GM21529 (cell line): ENCODE measurements at regions not wholly inside any gene's neighbourhood (a gene's known extent, or its start where the extent isn't known, plus 50 kb on each side); places are given as distances from the start of the nearest gene placed in this dataset.
"Not testable (repeated sequence)": the region's sequence is repeated elsewhere in the genome, so short reads cannot be mapped to it uniquely, and the experiment has no call there.

Experiments
- ATAC-seq: cut with Tn5 transposase; IDR thresholded peaks from one replicate; pipeline ENCODE4 v1.9.1; 2021; ENCODE audit not compliant: unreplicated experiment

DNA sequence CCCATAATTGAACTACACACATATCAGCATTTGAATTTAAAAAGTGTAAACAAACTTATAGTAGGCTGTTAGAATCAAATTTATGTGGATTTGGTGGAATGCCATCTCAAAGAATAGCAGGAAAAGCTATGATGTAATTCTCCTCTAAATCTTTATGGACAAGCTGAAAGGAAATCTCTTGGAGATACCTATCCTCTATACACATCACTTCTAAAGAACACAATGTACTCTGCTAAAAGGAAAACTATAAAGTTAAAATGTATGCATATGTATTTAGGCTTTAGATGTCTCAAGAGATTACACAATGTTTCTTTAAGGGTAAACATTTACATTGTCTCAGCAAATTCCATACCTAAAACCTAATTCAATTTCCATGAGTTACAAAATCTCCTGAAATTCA is 323.3 kb downstream of the CRPPA start:
- no peak for ATAC-seq

DNA sequence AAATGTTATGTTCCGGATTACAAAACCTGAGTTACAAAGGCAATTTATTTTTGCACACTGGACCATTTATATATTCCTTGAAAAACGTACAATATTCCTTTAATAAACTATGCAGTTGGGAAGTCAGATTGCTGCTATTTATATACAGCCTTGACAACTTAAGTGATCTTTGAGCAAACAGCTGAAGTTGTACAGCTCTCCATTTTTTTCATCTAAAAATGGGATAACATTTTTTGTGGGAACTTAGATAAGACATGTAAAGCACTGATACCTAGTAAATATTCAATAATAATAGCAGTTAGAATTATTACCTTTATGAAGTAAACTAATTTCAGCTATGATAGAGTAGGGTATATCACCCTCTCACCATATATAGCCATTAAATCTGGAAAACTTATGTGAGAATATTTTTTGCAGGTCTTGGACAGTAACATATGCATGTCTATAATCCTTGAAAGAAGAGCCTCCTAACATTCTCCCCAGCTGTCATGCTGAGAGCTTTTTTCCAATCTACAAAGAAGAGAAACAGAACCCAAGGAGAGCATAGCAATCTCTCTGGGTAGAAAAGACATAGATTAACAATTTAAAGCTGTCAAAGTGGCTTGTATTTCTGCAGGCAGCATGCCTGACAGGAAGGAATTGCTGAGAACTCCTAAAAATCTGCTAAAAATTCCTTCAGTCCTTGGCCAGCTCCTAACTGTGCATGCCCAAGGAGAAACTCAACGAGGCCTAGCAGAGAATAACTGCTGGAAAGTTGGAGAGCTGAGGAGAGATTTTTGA is 326.0 kb downstream of the CRPPA start:
- ATAC-seq: no peak

DNA sequence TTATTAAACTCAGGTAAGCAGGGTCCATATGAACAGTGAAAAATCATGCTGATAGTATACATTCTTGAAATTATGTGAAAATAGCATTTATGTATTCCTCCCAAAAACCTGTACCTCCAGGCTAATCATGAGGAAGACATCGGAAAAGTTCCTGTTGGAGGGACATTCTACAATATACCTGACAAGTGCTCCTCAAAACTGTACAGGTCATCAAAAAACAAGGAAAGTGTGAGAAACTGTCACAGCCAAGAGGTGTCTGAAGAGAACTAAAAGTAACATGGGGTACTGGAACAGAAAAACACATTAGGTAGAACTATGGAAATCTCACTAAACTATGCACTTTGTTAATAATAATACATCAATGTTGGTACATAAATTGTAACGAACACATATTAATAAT is 326.7 kb downstream of the CRPPA start:
- ATAC-seq: no peak

DNA sequence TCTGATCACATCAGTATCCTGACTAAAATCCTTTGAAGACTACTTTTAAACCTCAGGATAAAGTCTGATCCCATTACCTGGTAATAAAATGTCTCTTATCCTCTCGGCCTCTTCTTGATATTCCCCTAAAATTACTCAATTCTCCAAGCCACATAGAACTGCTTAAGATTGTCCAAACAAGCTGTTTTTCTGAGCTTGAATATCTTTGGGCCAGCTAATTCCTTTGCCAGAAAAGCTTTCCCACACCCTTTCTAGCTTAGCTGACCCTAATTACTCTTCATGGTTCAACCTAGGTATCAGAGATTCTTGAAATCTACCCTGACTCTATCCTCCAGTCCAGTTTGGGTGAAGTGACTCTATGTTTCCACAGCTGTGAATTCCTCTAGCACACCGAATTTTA is 328.6 kb downstream of the CRPPA start:
- ATAC-seq: no peak

DNA sequence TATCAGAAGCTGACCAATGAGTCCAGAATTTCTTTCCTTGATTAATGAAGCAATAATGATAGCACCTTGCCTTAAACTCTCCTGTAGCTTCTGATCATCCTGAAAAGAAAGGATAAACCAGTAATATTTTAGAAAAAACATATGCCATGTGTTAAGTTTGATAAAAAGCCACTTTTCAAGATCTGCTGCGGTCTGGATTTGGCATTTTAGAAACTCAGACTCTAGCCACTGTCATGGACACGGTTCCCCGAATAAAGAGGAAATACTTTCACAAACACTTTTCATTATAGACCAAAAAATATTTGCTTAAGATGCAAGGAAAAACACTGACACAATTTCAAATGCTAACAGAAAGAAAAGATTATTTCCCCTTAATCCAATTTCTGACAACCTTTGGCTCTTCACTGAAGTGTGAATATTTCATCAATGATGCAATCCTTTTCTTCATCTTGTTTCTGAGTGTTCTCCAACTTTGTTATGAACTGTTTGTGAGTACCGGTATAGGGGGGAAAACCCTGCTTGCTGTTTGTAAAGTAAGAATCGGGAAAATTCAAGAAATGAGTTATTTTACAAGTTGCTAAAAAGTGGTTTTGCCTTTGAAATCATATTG is 329.5 kb downstream of the CRPPA start:
- ATAC-seq: no peak

DNA sequence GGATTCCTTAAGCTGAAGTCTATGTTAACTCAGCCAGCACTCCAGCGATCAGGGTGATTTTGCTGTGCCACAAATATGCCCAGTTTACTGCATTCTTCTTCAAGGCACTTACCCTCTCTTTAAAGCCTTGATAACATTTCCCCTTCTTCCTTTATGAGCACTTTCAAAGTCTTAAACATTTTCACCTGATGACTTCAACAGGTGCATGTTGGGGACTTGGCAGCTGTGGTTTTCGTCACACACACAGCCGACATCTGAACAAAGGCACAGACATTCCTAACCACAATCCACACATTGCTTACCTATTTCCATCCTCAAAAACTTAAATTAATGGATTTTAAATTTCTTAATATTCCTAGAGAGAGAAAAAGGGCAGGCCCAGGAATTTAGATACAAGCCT is 331.5 kb downstream of the CRPPA start:
- no peak for ATAC-seq

DNA sequence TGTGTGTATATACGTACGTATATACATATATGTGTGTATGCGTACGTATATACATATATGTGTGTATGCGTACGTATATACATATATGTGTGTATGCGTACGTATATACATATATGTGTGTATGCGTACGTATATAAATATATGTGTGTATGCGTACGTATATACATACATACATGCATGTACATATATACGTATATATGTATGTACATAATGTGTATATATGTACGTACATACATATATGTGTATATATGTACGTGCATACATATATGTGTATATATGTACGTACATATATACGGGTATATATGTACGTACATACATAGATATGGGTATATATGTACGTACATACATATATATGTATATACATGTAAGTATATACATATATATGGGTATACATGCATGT is 332.1 kb downstream of the CRPPA start:
- ATAC-seq: no peak

DNA sequence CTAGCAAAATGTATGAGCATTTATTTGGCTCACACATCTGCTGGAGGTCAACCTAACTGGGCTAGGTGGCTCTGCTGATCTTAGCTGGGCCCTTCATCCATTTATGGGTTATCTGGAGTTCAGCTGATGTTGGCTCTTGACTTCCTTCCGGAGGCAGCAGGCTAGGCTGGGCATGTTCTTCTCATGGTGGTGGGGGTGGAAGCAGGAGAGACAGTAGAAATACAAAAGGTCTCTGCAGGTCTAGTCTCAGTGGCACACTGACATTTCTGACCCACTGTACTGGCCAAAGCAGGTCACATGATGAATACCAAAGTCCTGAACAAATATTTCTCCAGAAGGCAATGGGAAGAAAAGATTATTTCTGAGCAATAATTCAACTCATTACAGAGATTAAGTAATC is 334.6 kb downstream of the CRPPA start:
- ATAC-seq: no peak

DNA sequence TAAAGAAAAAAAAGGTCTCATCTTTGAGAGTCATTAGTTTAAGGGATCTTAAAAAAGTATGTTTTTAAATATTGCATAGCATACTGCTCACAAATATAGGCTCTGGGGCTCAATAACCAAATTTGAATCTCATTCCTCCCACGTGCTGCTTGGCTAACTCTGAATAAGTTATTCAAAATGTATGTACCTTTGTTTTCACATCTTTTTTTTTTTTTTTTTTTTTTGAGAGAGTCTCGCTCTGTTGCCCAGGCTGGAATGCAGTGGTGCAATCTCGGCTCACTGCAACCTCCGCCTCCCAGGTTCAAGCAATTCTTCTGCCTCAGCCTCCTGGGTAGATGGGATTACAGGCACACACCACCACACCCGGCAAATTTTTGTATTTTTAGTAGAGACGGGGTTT is 335.6 kb downstream of the CRPPA start:
- not testable (repeated sequence) for ATAC-seq

DNA sequence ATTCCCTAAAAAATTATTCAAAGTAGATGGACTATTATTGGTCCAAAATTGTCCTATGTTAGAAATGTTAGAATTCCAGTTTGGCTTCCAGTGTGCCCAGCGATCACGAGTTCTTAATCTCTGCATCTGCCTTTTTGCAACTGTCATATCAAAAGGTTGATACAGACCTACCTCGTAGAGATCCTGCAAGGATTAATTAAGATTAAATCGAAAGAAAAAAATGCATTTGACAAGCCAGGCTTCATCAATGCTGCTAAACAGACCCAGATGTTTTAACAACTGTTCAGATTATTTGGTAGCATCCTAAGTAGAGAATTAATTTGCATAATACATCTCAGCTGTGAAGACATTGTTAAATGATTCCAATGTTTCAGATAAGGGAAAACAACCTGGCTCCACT is 336.5 kb downstream of the CRPPA start:
- no peak for ATAC-seq

DNA sequence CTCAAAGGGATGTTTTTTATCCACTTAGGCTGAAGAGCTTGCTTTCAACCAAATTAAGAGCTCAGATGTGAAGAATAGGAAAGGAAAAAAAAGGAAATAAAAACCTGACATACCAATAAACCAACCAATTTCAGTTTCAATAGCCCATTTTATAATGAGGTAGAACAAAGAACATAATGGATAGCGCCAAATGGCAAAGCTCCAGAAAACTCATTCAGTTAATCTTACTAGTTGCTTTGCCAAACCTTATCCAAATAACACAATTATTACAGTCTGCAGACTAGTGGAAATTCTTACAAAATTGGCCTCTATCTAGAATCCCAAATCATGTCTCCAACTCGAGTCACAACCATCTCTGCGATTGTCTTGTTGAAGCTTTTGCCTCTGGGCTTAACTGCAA is 337.0 kb downstream of the CRPPA start:
- ATAC-seq: no peak

DNA sequence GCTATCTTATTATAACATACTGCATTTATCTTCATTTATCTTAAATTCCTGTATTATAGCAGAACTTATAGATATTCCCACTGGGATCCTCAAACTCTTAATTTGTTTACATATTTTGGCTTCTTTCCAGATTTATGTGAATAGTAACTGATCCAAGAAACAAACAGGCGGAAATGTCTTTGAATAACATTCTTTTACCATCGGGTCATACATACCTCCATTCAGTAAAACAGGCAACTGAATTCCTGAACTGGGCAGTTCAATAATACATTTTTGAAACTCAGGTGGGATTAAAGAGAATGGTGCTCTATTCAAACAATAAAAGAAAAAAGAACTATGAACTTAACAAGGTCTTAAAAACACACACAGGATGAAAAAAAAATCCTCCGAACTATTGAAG is 337.4 kb downstream of the CRPPA start:
- ATAC-seq: no peak

DNA sequence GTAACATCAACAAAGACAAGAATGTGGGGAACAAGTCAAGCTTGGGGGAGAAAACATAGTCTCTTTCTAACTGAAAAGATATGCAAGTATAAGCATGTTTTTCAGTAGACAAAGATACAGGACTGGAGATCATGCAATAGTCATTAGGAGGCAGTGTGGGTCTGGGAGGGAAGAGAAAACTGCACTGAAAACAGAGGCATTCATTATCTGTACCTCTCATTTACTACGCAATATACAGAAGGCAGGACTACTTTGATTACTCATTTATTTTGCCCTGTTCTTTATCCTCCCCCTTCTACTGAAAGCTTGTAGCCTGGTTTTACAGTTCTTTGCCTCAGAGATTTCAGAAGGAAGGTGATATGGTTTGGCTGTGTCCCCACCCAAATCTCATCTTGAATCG is 341.2 kb downstream of the CRPPA start:
- ATAC-seq: no peak

DNA sequence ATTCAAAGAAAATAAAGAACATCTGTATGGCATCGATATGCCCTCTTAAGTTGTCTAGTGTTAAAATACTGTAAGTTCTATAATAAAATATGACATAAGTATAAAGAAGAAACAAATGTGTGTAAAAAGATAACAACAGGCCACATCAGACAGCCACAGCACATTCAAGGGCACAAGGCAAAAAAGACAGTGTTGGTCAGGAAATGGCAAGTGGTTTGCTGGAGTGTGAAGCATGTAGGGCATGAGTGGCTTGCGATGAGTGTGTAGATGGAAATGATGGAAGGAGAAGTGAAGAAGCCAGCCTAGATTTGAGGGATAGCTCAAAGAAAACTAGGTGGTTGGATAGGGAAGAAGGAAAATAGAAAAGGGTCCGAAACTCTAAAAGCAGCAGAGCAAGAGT is 341.6 kb downstream of the CRPPA start:
- ATAC-seq: no peak

DNA sequence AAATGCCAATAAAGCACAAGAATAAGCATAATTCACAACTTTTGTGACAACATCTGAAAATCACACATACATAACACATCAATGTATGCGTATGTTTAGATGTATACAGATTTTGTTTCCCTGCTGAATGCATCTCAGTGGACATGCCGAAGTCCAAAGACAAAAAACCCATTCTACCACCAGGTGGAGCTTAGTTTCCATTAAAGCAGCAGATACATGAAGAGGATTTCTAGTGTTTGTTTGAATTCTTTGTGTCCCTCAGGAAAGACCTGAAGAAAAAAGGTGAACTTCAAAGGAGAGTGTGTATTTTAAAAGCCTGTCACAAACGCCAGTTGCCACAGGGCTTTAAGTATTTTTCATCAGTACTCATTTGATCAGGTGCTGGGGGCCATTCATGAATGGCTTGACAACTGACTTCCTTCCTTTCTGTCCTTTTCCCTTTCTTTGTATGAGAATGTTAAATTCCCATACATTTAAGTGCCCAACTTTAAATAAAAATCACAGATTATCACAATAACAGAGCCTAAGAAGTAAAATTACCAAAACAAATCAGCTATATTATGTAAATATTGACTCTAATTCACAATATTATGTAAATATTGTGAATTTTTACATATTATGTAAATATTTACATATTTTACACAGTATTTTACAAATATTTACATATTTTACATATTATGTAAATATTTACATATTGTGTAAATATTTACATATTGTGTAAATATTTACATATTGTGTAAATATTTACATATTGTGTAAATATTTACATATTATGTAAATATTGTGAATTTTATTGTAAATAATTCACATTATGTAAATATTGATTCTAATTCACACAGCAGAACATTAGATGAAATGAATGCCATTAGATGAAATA is 343.0 kb downstream of the CRPPA start:
- no peak for ATAC-seq

DNA sequence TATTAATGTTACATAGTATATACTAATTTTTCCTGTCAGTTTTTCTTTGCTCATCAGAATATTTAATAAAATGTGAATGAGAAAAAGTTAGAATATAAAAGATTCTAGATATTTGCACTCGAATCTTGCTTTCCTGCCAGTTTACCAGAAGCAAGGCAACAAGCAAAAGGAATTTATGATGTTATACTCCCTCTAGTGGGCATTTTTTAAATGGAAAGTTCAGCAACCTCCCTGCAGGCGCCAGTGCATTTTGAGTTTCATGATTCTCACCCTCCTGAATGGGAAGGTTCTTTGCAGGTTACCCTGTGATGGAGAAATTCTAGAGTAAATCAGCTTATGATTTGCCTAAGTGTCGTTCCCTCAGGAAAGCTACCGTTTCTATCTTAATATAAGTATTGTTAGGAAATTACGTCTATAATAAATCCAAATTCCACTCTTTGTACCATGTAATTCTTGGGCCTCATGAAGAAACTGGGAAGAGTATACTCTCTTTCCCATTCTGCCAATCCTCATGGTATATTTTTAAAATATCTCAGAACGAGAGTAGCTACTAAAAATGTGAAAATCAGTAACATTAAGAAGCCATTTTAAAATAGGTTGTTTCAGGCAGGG is 350.0 kb downstream of the CRPPA start:
- peak; percentile 88 for ATAC-seq

DNA sequence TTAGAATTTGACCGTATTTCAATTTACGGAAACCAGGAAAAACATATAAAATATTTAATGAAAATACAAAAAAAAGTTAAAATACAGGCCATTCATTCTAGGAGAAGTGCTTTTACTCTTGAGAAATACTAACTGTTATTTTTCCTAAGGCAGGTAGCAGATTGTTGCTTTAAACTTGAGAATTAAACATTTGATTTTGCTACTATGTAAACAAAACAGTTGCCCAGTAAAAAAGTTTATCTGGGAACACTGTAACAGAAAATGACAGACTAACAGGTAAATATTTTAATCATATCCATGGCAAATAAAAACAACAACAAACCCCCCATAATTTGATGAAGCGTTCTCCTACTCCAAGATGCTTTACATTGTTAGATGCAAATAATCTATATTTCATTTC is 350.5 kb downstream of the CRPPA start:
- no peak for ATAC-seq

DNA sequence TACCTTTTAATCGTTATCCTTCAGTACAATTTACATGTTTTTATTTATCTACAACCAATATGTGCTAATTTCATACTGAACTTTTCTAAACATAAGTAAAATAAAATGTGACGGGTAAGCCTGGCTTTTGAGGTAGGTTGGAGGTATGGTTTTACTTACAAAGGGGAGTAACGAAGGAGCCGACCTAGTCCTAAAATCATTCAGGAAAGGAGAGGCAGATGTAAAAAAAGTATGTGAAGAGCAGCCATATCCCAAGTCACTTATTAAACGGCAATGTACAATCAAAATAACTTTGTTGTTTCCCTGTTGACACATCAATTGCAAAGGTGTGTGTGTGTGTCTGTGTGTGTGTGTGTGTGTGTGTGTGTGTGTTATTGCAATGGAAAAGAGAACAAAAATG is 351.3 kb downstream of the CRPPA start:
- no peak for ATAC-seq

DNA sequence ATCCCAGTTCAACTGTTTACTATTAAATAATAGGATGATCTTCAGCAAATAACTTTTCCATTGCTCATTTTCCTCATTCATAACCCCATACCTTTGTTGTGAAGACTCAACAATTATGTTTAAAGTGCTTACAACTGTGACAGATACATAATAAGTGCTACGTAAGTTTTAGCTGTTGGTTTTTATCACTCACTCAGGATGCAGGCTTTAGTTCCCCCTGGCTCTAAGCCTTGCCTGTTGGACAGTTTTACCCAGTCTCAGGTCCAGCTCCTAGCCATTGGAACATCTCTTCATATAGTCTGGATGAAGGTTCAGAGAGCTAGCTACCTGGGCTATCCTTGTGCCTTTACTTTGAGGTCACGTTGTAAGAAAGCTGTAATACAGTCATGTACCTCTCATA is 353.2 kb downstream of the CRPPA start:
- ATAC-seq: no peak

DNA sequence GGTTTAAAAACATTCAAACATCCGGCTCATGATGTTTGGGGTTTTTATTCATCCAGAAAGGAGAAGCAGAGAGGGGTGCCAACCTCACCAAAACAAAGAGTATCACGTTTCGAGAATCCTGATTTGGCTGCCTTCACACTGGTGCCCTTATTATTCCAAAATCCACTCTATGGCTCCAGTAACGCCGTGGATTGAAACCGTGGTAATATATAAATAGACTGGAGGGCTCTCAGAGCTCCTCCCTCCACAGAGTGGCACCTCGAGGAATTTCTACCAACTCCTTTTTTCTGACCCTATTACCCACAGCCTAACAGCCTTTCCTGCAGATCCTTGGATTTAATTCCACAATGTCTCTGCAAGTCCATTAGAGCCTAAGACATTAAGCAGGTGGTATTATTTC is 353.6 kb downstream of the CRPPA start:
- ATAC-seq: no peak

DNA sequence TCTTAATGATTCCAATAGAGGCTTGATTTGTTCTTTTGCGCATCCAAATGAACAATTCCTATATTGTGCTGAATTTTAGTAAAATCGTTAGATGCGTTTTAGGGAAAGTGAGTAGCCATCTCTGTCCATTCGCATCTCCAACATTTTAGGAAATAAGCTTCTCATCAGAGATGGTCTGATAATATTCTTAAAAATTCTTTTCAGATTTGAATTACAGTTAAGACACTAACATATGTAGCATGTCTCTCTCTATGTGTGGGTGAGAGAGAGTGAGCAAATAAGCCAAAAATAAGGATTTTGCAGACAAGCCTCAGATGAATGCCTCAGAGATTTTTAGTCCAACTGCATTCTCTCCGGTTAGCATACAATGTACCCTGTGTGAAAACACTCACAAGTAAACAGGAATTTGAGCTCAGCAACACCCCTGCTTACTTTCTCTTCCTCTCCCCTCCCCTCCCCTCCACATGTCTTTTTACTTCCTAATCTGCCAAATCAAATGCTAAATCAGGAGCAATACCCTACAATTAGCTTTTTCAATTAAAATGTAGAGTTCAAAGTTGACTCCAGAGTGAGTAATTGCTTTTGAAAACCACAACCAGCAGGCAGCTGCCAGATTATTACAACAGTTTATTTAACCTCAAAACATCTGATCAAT is 354.4 kb downstream of the CRPPA start:
- no peak for ATAC-seq
